ENCODE measurements at regions not wholly inside any gene's neighbourhood (a gene's known extent, or its start where the extent isn't known, plus 50 kb on each side); places are given as distances from the start of the nearest gene placed in this dataset.

- Histone ChIP-seq H3K4me3 (ENCODE audit: low read length) (no peak overlapping the region), H3K36me3 (ENCODE audit: insufficient read depth, low read length) (no peaks in the 10 kb centered on the region), H3K9ac (ENCODE audit: low read length) (no peak overlapping the region), H3F3A (ENCODE audit: insufficient read depth, low read length, poor library complexity, severe bottlenecking) (no peaks in the 10 kb centered on the region), H3K27me3 (ENCODE audit: insufficient read depth, low read depth, low read length) (no peaks in the 10 kb centered on the region), H3K4me2 (ENCODE audit: low read length) (no peak overlapping the region), H2AFZ (ENCODE audit: low read depth, low read length) (no peak overlapping the region), H4K20me1 (ENCODE audit: insufficient read depth) (no peaks in the 10 kb centered on the region), H3K9me2 (ENCODE audit: insufficient read depth, low read length) (no peaks in the 10 kb centered on the region), H3K27ac (ENCODE audit: low read length) (no peak overlapping the region), H3K9me3 (ENCODE audit: low read length) (no peaks in the 10 kb centered on the region), H3K79me2 (replicated peaks; ENCODE audit: insufficient read depth, low read length) (no peaks in the 10 kb centered on the region)
- no peak for TF ChIP-seq MXI1 (conservative IDR thresholded peaks at IDR 0.05; ENCODE audit: poor library complexity, severe bottlenecking)
- no peak for TF ChIP-seq EP300 (conservative IDR thresholded peaks at IDR 0.05; ENCODE audit: poor library complexity, severe bottlenecking)
- no peak for TF ChIP-seq RAD21 (conservative IDR thresholded peaks at IDR 0.05)
- no peak for TF ChIP-seq SMC3 (conservative IDR thresholded peaks at IDR 0.05; ENCODE audit: poor library complexity)
- TF ChIP-seq TAF1 (IDR thresholded peaks at IDR 0.05; ENCODE audit: low read depth), result no peak
- TF ChIP-seq REST (IDR thresholded peaks at IDR 0.05; ENCODE audit: borderline replicate concordance), result no peak
- TF ChIP-seq EZH2 (IDR thresholded peaks at IDR 0.05; ENCODE audit: borderline replicate concordance, insufficient read depth, low read length, poor library complexity, severe bottlenecking), result no peak
- no peak for TF ChIP-seq POLR2AphosphoS5 (IDR thresholded peaks at IDR 0.05)
- no peak for TF ChIP-seq CTCF (IDR thresholded peaks at IDR 0.05; ENCODE audit: poor library complexity, severe bottlenecking)
These were observed 388.5 kb downstream of the VPS13C start for GRCh38 chr15:61671736-61672135.

GRCh38 chr15:61668444-61668843, 391.8 kb downstream of the VPS13C start:
- no peaks in the 10 kb centered on the region for H3K79me2 ChIP-seq (replicated peaks; ENCODE audit: insufficient read depth, low read length)
- H3K9me2 ChIP-seq (ENCODE audit: insufficient read depth, low read length), result no peaks in the 10 kb centered on the region
- no peak overlapping the region for H3K4me3 ChIP-seq (ENCODE audit: low read length)
- no peak overlapping the region for H3K9ac ChIP-seq (ENCODE audit: low read length)
- TF ChIP-seq MXI1 (conservative IDR thresholded peaks at IDR 0.05; ENCODE audit: poor library complexity, severe bottlenecking) (no peak), RAD21 (conservative IDR thresholded peaks at IDR 0.05) (no peak), TAF1 (IDR thresholded peaks at IDR 0.05; ENCODE audit: low read depth) (no peak), EP300 (conservative IDR thresholded peaks at IDR 0.05; ENCODE audit: poor library complexity, severe bottlenecking) (no peak), SMC3 (conservative IDR thresholded peaks at IDR 0.05; ENCODE audit: poor library complexity) (no peak), POLR2AphosphoS5 (IDR thresholded peaks at IDR 0.05) (no peak), REST (IDR thresholded peaks at IDR 0.05; ENCODE audit: borderline replicate concordance) (no peak)
- H2AFZ ChIP-seq (ENCODE audit: low read depth, low read length), result no peak overlapping the region
- no peaks in the 10 kb centered on the region for H3K9me3 ChIP-seq (ENCODE audit: low read length)
- no peaks in the 10 kb centered on the region for H4K20me1 ChIP-seq (ENCODE audit: insufficient read depth)
- H3K27me3 ChIP-seq (ENCODE audit: insufficient read depth, low read depth, low read length), result no peaks in the 10 kb centered on the region
- H3F3A ChIP-seq (ENCODE audit: insufficient read depth, low read length, poor library complexity, severe bottlenecking), result no peaks in the 10 kb centered on the region
- no peak overlapping the region for H3K4me2 ChIP-seq (ENCODE audit: low read length)
- H3K27ac ChIP-seq (ENCODE audit: low read length), result no peak overlapping the region
- H3K36me3 ChIP-seq (ENCODE audit: insufficient read depth, low read length), result no peaks in the 10 kb centered on the region

Data from neural cell (in vitro differentiated cells).